RWPE2 (cell line): ENCODE measurements at regions not wholly inside any gene's neighbourhood (a gene's known extent, or its start where the extent isn't known, plus 50 kb on each side); places are given as distances from the start of the nearest gene placed in this dataset.

Experiments
- ATAC-seq: fragments of 200-7000 bp; cut with Tn5 transposase; 3 replicates; pipeline ENCODE4 v1.9.1; 2021; ENCODE audit warnings: low read depth
- DNase-seq: peaks from one replicate; pipeline ENCODE4 v3.0.0-alpha.2; 2020; ENCODE audit warnings: low spot score
- H3K27ac ChIP-seq: fragments of 450-650 bp; 2 replicates; pipeline ENCODE4 v1.5.1; 2017; ENCODE audit warnings: mild to moderate bottlenecking; ENCODE audit not compliant: poor library complexity, severe bottlenecking
- H3K27me3 ChIP-seq: fragments of 250-450 bp; sonication (Bioruptor Pico); 2 replicates; pipeline ENCODE4 v1.5.1; 2021; ENCODE audit warnings: mild to moderate bottlenecking, moderate library complexity; ENCODE audit not compliant: insufficient read depth, poor library complexity, severe bottlenecking
- H3K36me3 ChIP-seq: fragments of 250-450 bp; sonication (Bioruptor Pico); 2 replicates; pipeline ENCODE4 v1.5.1; 2020; ENCODE audit warnings: low read depth, mild to moderate bottlenecking, moderate library complexity
- H3K4me1 ChIP-seq: fragments of 250-450 bp; sonication (Bioruptor Pico); 2 replicates; pipeline ENCODE4 v1.5.1; 2021; ENCODE audit warnings: mild to moderate bottlenecking, moderate library complexity; ENCODE audit not compliant: insufficient read depth, poor library complexity, severe bottlenecking
- H3K4me3 ChIP-seq: fragments of 250-450 bp; sonication (Bioruptor Pico); 2 replicates; pipeline ENCODE4 v1.5.1; 2021; ENCODE audit warnings: mild to moderate bottlenecking, moderate library complexity; ENCODE audit not compliant: severe bottlenecking
- H3K9me3 ChIP-seq: fragments of 250-450 bp; sonication (Bioruptor Pico); 2 replicates; pipeline ENCODE4 v1.5.1; 2021; ENCODE audit warnings: mild to moderate bottlenecking, moderate library complexity; ENCODE audit not compliant: severe bottlenecking
- CTCF ChIP-seq: fragments of 450-650 bp; IDR thresholded peaks from one replicate; pipeline ENCODE4 v1.5.1; 2017; ENCODE audit warnings: mild to moderate bottlenecking, moderate library complexity; ENCODE audit not compliant: poor library complexity, severe bottlenecking

- H3K4me1 ChIP-seq: no peaks in the 10 kb centered on the region
- no peak overlapping the region for H3K27ac ChIP-seq
- no peak for DNase-seq
- no peak for ATAC-seq
- no peak for TF ChIP-seq CTCF
- no peaks in the 10 kb centered on the region for H3K9me3 ChIP-seq
- H3K27me3 ChIP-seq: no peaks in the 10 kb centered on the region
- no peaks in the 10 kb centered on the region for H3K36me3 ChIP-seq
- H3K4me3 ChIP-seq: no peak overlapping the region
These were observed 287.0 kb downstream of the KCNC2 start for GRCh38 chr12:74922642-74923041.

- Histone ChIP-seq H3K27ac (no peak overlapping the region), H3K4me1 (peaks cover 2% of the 10 kb centered on the region), H3K27me3 (peaks cover 2% of the 10 kb centered on the region), H3K9me3 (no peaks in the 10 kb centered on the region), H3K4me3 (no peak overlapping the region), H3K36me3 (no peaks in the 10 kb centered on the region)
- ATAC-seq (no peak), DNase-seq (no peak)
- TF ChIP-seq CTCF: no peak
These were observed 268.0 kb downstream of the KCNC2 start for GRCh38 chr12:74941670-74942069.

GRCh38 chr12:74945771-74946198, 263.9 kb downstream of the KCNC2 start:
- Histone ChIP-seq H3K27ac (no peak overlapping the region), H3K27me3 (peaks cover 2% of the 10 kb centered on the region), H3K4me3 (no peak overlapping the region), H3K9me3 (no peaks in the 10 kb centered on the region), H3K36me3 (no peaks in the 10 kb centered on the region), H3K4me1 (peaks cover 2% of the 10 kb centered on the region)
- peak; percentile 31; the same call in 2 of the 3 replicates for ATAC-seq
- no peak for DNase-seq
- TF ChIP-seq CTCF: no peak

- Histone ChIP-seq H3K36me3 (no peaks in the 10 kb centered on the region), H3K27me3 (no peaks in the 10 kb centered on the region), H3K9me3 (no peaks in the 10 kb centered on the region), H3K27ac (no peak overlapping the region), H3K4me1 (no peaks in the 10 kb centered on the region), H3K4me3 (no peak overlapping the region)
- no peak for DNase-seq
- no peak for TF ChIP-seq CTCF
- ATAC-seq: no peak
These were observed 255.9 kb downstream of the KCNC2 start for GRCh38 chr12:74953697-74954096.

GRCh38 chr12:74957231-74957630, 252.4 kb downstream of the KCNC2 start:
- ATAC-seq: no peak
- Histone ChIP-seq H3K9me3 (no peaks in the 10 kb centered on the region), H3K36me3 (no peaks in the 10 kb centered on the region), H3K4me3 (no peak overlapping the region), H3K27me3 (no peaks in the 10 kb centered on the region), H3K4me1 (no peaks in the 10 kb centered on the region), H3K27ac (no peak overlapping the region)
- DNase-seq: no peak
- no peak for TF ChIP-seq CTCF
